Myocyte (in vitro differentiated cells): ENCODE measurements at regions not wholly inside any gene's neighbourhood (a gene's known extent, or its start where the extent isn't known, plus 50 kb on each side); places are given as distances from the start of the nearest gene placed in this dataset.
"Not testable (repeated sequence)": the region's sequence is repeated elsewhere in the genome, so short reads cannot be mapped to it uniquely, and the experiment has no call there.

Source experiments
- DNase-seq: peaks from one replicate; pipeline ENCODE4 v3.0.0-alpha.2; 2012; ENCODE audit warnings: low read depth

DNA sequence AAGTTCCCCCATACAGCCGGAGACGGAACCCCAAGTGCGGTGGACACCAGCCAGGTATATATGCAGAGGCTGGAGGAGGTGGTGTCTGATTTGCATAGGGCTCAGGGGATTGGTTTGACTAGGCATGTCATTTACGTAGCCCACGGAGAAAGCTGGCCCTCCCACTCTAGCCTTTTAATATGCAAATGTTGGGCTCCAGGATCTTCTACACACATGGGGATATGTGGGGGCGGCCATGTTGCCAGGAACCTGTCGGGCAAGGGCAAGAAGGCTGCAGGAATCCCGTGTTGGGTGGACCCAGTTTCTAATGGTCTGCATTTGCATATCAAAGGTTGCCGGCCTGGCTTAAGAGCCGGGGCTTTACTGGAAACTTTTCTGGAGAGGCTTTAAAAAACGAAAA lies 57.4 kb downstream of the FTHL17 start:
- not testable (repeated sequence) for DNase-seq

DNA sequence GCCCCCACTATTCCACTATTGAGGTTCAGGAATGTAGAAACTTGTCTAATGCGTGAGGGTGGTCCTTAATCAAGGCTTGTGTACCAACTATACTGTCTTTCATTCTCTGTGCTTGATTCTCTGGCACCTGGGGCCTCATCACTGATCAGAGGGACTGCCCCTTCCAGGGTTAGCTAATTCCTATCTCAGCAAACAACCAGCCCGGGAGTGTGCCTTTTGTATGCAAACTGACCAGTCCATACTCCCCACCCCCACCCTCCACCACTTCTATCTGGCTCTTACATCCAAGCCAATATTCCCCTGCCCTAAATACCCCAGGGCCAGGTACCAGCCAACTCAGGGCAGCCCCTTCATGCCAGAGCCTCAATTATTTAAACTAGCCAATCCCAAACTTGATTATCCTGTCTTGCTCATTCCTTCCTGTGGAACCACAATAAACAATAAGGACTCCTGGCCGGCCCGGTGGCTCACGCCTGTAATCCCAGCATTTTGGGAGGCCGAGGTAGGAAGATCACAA lies 59.3 kb downstream of the FTHL17 start:
- no peak for DNase-seq

DNA sequence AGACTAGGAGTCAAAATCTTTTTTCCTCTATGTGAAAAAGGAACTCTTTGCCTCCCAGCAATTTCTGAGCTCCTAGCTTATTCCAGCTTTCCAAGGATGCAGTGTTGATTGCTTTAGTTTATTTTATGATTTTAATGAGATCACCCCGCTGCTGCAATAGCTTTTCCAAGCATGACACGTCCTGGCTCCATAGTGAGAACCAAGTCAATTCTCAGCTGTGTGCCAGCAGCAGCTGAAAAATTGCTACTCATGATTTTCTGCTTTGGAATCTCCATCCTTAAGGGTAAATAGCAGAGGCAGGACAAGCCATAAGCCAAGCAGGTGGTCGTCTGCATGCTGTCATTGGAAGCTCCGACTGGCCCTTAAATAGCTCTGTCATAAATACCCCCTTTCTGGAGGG lies 64.5 kb downstream of the FTHL17 start:
- peak; percentile 0 for DNase-seq

DNA sequence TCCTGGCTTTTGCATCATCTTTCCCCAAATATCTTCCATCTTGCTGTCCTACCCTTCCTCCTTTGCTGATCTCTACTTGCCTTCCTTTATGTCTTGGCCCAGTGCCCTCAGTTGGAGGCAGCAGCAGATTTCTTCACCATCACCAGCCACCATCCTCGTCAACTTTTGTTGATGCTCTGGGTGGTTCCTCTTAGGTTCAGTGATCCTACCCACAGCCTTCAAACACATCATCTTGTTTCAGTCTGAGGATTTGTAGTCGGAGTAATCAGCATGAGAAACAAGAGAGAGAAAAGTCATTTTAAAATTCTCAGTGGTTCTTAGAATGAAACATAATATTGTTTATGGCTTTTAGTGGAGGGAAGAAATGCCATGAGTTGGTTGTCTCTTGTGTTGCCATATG lies 65.8 kb downstream of the FTHL17 start:
- DNase-seq: no peak

DNA sequence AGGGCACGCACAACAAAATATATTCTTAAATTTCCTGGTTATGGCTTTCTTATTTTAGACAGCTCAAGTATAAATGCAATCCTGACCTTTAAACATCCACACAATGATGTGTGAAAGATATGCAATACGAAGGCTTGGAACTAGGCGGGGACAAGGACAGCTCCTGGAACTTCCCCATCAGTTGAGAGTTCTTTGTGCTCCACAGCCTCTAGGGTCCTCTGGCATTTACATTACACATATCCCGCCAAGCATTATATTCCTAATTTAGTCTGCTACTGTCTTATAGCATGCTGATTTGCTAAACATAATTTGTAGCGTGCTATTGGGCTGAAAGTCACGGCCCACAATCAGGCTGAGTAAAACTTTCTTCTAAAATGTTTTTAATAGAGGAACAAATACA lies 74.4 kb downstream of the FTHL17 start:
- DNase-seq: no peak

DNA sequence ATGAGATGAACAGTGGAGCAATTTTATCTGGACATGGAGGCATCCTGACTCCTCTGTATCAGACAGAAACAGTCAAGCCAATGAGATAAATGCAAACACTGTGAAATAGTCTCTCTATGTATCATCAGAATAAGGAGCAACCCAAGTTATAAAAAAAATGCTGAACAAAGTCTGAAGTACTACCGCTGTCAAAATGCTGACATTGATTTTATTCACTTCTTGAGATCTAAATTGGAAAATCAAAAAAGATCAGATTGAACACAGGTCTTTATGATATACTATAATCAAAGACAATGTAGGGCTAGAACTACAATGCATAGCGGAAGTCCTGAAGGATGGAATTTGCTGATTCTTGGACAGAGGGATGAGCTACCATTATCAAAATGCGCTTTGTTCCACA lies 76.1 kb downstream of the FTHL17 start:
- DNase-seq: no peak

DNA sequence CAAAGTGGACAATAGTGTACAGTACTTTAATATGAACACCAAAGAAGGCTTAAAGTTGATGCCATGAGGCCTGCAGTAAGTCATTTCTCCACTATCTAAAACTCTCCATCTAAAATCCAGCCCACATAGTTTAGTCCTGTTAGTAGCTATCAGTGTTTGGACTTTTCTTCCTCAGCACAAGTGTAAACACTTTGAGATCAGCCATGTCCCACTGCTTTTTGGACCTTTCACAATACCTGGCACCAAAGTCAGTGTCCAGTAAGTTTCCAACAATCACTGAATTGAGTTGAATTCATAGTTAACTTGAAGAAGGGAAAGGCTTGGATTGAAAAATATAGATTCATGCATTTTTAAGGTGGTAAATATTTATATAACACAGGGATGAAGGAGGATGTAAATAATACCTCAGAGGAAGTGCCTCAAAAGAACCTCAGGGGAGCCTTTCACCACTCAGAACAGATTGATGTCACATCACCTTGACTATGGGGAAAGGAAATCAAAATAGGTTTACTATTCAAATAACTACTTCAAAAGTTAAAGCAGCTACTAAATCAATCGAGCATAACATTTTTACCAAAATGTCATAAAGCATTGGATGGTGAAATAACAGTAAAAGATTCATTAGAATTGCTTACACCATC lies 76.7 kb downstream of the FTHL17 start:
- no peak for DNase-seq

DNA sequence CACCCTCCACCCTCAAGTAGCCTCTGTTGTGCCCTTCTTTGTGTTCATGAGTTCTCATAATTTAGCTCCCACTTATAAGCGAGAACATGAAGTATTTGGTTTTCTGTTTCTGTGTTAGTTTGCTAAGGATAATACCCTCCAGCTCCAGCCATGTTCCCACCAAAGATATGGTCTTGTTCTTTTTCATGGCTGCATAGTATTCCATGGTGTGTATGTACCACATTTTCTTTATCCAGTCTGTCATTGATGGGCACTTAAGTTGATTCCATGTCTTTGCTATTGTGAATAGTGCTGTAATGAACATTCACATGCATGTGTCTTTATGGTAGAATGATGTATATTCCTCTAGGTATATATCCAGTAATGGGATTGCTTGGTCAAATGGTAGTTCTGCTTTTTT lies 77.8 kb downstream of the FTHL17 start:
- DNase-seq: not testable (repeated sequence)

DNA sequence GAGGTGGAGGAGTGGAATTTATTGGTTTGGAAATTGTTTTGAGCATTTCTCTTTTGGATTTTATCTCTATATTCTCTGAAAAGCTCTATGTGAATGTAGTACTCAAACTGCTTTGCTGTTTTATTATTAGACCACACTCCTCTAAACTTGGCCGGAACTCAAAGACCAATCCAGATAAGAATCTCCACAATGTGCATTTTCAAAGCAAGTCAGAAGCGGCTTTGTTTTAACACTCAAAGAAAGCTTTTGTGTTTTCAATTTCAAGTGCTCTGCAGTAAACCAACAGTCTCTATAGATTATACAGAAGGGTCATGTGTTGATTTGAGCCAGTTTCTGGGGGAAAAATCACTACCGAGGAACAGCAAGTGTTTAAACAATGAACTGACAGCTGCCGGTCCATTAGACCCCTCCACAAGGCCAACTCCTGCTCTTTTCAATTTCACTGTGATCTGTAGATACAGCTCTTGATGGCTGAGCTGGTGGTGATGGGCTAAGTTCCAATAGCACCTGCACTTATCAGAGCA lies 79.4 kb downstream of the FTHL17 start:
- DNase-seq: no peak

DNA sequence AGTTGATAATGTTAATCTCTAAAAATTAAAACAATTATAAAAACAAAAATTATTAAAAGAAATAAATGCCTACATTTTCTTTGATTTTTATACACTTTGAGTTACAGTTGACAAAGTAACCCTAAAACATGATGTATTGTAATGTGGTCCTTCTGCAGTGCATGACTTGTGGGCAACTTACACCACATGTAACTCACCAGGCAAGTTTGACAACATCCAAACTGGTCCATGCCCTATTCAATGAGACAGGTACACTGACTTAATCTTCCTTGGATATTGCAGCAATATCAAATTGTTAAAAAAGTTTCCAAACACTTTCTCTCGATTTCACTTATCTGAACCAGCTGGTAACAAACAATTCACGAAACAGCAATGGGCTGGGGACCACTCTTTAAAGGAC lies 81.5 kb downstream of the FTHL17 start:
- no peak for DNase-seq

DNA sequence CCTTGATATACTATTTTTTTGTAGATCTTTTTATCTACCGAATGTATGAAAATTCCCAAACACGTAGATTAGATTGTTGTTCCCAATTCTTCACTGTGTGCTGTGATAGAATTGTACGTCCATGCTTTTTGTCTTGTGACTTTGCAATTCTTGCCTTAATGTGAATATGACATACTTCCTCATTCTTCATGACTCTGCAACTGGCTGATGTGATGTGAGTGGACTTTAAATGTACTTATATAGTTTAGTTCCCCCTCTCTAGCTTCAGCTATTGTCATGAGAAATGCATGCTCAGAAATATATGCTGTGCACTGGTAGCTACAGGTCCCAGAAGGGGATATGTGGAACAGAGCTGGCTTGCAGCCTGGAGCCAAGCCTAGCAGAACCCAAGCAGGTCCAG lies 89.4 kb downstream of the FTHL17 start:
- DNase-seq: no peak

DNA sequence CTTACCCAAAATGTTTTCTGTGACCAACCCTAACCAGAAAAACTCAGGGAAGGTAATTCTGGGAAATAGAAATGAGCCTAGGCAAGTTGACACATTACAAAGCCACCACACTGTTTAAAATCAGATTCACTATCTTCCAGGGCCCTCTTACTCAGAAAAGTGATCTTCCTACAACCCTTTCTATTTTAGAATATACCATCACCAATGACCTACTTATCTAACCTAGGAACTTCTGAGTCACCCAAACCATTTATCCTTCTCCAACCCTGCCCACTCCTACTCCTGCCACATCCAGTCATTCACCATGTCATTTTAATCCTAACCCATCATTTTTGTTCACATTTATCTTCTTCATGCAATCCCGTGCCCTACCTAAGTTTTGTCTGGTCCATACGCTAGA lies 89.9 kb downstream of the FTHL17 start:
- no peak for DNase-seq

DNA sequence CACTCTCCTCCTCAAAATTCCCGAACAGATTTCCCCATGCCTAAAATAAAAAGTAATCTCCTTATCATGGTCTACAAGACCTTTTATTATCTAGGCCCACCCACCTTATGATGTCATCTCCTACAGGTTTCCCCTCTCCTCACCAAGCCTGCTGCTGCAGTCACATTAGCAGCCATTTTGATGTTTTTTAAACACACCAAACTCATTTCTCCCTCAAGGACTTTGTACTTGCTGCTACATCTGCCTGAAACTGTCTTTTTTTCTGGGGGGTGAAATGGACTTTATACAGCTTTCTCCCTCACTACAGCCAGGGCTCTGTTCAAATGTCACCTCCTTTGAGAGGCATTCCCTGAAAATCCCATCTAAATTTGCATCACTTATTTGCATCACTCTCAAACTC lies 90.2 kb upstream of the TAB3 start:
- DNase-seq: no peak

DNA sequence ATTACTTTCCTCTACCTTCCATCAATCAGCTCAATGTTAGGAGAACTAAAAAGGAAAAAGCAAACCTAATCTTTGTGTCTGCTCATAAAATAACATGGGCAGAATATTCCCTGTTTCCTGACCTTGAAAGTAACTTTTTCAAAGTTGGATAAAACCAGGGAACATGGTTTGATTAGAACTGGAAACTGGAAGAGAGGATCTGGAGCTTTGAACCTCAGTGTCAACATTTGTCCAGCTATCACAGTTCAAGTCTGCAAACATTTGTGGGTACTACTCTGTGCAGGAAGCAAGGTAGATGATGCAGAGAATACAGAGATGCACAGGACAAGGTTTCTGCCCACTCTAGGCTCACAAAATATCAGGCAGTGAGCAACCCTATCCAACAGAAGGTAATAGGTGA lies 86.4 kb upstream of the TAB3 start:
- DNase-seq: no peak

DNA sequence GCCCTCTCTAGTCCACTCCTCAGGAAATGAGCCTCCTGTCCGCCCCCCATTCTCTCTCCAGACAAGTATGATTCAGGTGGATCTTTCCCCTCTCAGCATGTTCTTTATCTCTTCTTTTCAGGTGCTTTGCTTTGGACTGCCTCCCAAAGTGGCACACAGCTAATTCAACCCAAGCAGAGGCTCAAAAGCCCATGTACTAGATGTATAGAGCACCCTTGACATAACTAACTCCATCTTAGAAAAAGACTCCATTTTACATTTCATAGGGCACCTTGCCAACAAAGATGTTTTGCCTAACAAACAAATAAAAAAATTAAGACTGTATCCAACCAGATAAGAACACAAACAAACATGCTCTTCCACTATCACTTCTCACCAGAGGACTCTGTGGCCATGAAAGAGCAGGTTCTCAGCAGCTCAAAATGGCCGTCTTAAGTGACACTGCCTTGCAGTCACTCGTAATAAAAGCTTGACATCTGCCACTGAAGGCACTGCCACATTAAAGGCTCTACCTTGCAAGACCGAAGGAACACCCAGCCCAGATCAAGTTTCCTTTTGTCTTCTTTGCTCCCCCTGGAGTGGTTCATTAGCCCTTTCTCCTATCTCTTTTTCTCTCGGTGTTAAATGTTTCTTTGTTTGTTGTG lies 84.9 kb upstream of the TAB3 start:
- no peak for DNase-seq

DNA sequence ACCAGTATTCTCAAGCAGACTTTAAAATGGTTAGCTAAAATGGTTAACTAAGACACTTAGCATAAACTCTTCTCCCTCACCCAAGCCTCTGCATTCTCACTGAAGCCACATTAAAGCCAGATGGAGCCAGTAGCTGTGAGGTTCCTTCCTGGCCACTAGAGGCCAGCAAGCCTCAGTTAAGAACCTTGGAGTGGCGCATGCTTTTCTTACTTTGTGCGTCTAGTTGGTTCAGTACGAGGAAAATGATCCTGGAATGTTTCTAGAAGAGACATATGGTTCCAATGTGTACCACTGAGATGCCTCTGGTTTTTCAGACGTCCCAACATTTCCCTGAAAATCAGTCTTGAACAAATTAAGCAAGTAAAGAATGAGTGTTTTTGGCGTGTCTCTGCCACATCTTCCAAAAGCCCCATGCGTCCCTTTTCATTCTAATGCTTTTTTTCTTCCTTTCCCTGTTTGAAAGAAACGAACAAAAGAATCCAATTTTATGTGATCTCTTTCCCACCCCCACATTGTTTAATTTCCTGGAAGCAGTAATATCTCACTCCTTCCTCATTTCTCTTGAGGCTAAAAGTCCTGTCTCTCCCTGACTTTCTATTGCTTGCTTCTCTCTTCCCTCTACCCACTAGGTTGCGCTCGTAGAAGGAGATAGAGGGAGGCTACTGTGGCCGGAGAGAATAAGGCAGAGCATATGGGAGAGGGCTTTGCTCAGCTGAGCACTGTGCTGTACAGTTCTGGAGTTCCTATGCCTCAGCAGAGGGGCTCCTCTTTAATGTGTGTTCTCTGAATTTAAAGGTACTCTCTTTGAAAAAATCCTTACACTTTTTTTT lies 82.9 kb upstream of the TAB3 start:
- peak; percentile 58 for DNase-seq

DNA sequence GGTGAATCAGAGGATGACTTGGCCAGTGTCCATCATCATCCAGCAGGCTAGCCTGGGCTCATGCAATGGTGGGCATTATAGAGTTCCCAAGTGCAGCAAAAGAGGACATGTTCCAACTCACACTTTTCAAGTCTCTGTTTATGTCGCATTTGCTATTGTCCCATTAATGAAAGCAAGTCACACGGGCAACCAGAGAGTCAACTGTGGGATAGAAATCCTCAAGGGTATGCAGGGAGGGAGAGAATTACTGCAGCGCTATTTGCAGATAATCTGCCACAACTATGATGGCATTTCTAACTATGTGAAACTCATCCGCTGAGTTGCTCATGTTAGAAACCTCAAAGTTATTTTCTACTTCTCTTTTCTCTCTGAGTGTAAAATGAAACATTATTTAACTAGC lies 78.5 kb upstream of the TAB3 start:
- DNase-seq: peak; percentile 69

DNA sequence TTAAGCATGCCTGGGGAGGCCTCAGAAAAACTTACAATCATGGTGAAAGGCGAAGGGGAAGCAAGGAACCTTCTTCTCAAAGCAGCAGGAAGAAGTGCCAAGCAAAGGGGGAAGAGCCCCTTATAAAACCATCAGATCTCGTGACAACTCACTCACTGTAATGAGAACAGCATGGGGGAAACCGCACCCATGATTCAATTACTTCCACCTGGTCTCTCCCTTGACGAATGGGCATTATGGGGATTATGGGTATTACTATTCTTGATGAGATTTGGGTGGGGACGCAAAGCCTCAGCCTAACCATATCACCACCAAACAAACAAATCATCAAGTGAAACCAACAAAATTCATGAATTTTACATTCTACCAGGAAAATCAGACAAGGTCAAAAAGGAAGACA lies 76.7 kb upstream of the TAB3 start:
- DNase-seq: no peak

DNA sequence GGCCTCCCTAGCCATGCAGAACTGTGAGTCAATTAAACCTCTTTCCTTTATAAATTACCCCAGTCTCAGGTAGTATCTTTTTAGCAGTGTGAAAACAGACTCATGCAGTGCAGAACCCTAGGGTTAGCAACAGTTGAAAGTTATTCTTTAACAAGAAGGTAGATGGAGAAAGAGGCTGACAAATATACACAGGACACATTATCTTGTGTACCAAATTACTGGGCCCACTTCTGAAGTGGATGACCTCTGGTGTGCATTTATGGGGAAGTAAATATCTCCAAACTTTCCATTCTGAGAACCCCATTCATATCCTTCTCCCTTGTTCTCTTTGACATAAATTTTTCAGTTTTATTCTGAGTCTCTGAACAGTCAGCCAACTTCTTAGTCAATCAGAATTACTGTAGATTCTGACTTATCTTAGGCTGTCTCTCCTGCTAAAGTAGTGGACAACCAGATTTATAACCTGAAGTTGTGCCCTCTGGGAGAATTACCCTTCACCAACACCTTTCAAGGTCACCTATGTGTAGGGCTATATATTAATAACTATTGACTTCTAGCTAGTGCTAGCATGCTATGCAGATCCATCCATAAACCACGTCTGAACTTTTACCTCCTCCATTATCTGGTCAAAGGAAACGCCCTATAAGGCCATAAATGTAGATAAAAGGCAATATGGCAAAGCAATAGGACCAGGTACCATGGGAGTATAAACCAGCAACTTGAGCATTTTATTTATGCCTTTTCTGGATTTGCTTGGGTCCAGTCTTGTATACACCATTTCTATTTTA lies 72.5 kb upstream of the TAB3 start:
- DNase-seq: no peak

DNA sequence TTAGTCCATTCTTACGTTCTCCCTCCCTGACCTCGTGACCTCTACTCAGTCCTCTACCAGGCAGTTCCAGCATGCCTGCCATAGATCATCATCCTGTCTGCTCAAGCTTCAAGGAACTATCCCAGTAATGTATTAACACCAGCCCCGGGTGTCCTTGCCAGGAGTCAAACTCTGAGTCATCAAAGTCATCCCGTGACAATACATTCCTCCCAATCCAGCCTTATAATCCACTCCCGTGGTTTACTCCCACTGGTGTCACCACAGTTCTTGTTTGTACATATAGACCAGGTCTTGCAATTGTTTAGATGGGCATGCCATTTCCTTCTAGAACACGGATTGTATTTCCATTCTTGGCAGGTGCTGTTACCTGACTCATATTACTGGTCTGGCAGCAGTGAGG lies 68.7 kb upstream of the TAB3 start:
- peak; percentile 58 for DNase-seq

DNA sequence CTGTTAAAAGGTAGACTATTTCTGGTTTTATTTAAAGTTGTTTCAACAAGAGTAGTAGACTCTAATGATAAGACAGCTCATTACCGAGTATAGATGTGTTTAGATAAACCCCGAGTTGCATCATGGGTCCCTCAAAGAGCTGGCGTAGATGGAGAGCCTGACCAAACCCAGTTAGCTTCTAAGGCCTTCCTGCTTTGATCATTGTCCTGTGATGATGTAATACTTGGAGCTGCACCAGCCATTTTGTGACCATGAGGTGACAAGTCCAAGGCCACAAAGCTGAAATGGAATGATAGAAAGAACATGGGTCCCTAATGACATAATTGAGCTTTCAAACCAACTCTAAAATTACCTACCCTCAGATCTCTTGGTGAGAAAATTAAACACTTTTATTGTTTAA lies 66.6 kb upstream of the TAB3 start:
- DNase-seq: no peak
